ENCODE measurements at regions not wholly inside any gene's neighbourhood (a gene's known extent, or its start where the extent isn't known, plus 50 kb on each side); places are given as distances from the start of the nearest gene placed in this dataset.

- Mint-ChIP-seq H3K36me3 (ENCODE audit: low read depth) (no peaks in the 10 kb centered on the region), H3K27ac (no peak overlapping the region), H3K4me3 (no peak overlapping the region), H3K9me3 (peaks cover 13% of the 10 kb centered on the region), H3K4me1 (ENCODE audit: low read depth) (no peaks in the 10 kb centered on the region), H3K27me3 (no peaks in the 10 kb centered on the region)
Observed at GRCh38 chr3:162171970-162172369, 675.4 kb downstream of the OTOL1 start.

GRCh38 chr3:162175145-162175544 is 678.5 kb downstream of the OTOL1 start:
- Mint-ChIP-seq H3K36me3 (ENCODE audit: low read depth) (no peaks in the 10 kb centered on the region), H3K27ac (no peak overlapping the region), H3K4me3 (no peak overlapping the region), H3K9me3 (peaks cover 9% of the 10 kb centered on the region), H3K4me1 (ENCODE audit: low read depth) (no peaks in the 10 kb centered on the region), H3K27me3 (no peaks in the 10 kb centered on the region)

- Mint-ChIP-seq H3K27me3 (no peaks in the 10 kb centered on the region), H3K36me3 (ENCODE audit: low read depth) (no peaks in the 10 kb centered on the region), H3K4me1 (ENCODE audit: low read depth) (no peaks in the 10 kb centered on the region), H3K9me3 (peaks cover 9% of the 10 kb centered on the region), H3K4me3 (no peak overlapping the region), H3K27ac (no peak overlapping the region)
Observed at GRCh38 chr3:162175878-162176277, 679.3 kb downstream of the OTOL1 start.

GRCh38 chr3:162183440-162183839 is 686.8 kb downstream of the OTOL1 start:
- Mint-ChIP-seq H3K4me3 (no peak overlapping the region), H3K27me3 (no peaks in the 10 kb centered on the region), H3K4me1 (ENCODE audit: low read depth) (no peaks in the 10 kb centered on the region), H3K27ac (no peak overlapping the region), H3K9me3 (peaks cover 11% of the 10 kb centered on the region), H3K36me3 (ENCODE audit: low read depth) (no peaks in the 10 kb centered on the region)

- H3K4me1 Mint-ChIP-seq (ENCODE audit: low read depth) = no peaks in the 10 kb centered on the region
- H3K9me3 Mint-ChIP-seq = peaks cover 11% of the 10 kb centered on the region
- H3K4me3 Mint-ChIP-seq = no peak overlapping the region
- H3K27me3 Mint-ChIP-seq = no peaks in the 10 kb centered on the region
- H3K27ac Mint-ChIP-seq = no peak overlapping the region
- no peaks in the 10 kb centered on the region for H3K36me3 Mint-ChIP-seq (ENCODE audit: low read depth)
Observed at GRCh38 chr3:162192340-162193029, 695.9 kb downstream of the OTOL1 start.

GRCh38 chr3:162193148-162194095 is 696.8 kb downstream of the OTOL1 start:
- Mint-ChIP-seq H3K4me3 (no peak overlapping the region), H3K4me1 (ENCODE audit: low read depth) (no peaks in the 10 kb centered on the region), H3K9me3 (peaks cover 11% of the 10 kb centered on the region), H3K27ac (no peak overlapping the region), H3K27me3 (no peaks in the 10 kb centered on the region), H3K36me3 (ENCODE audit: low read depth) (no peaks in the 10 kb centered on the region)

- no peak overlapping the region for H3K4me3 Mint-ChIP-seq
- no peaks in the 10 kb centered on the region for H3K27me3 Mint-ChIP-seq
- peaks cover 4% of the 10 kb centered on the region for H3K9me3 Mint-ChIP-seq
- no peak overlapping the region for H3K27ac Mint-ChIP-seq
- H3K36me3 Mint-ChIP-seq (ENCODE audit: low read depth) = no peaks in the 10 kb centered on the region
- no peaks in the 10 kb centered on the region for H3K4me1 Mint-ChIP-seq (ENCODE audit: low read depth)
Observed at GRCh38 chr3:162195147-162195546, 698.5 kb downstream of the OTOL1 start.

GRCh38 chr3:162196964-162197363 is 700.4 kb downstream of the OTOL1 start:
- Mint-ChIP-seq H3K36me3 (ENCODE audit: low read depth) (no peaks in the 10 kb centered on the region), H3K27ac (no peak overlapping the region), H3K4me1 (ENCODE audit: low read depth) (no peaks in the 10 kb centered on the region), H3K9me3 (peaks cover 6% of the 10 kb centered on the region), H3K4me3 (no peak overlapping the region), H3K27me3 (no peaks in the 10 kb centered on the region)

GRCh38 chr3:162200836-162201235 is 704.2 kb downstream of the OTOL1 start:
- Mint-ChIP-seq H3K27ac (no peak overlapping the region), H3K36me3 (ENCODE audit: low read depth) (no peaks in the 10 kb centered on the region), H3K27me3 (no peaks in the 10 kb centered on the region), H3K4me3 (no peak overlapping the region), H3K4me1 (ENCODE audit: low read depth) (no peaks in the 10 kb centered on the region), H3K9me3 (peaks cover 6% of the 10 kb centered on the region)

GRCh38 chr3:162206648-162207047 is 710.0 kb downstream of the OTOL1 start:
- Mint-ChIP-seq H3K9me3 (no peaks in the 10 kb centered on the region), H3K36me3 (ENCODE audit: low read depth) (no peaks in the 10 kb centered on the region), H3K4me1 (ENCODE audit: low read depth) (no peaks in the 10 kb centered on the region), H3K27ac (no peak overlapping the region), H3K27me3 (no peaks in the 10 kb centered on the region), H3K4me3 (no peak overlapping the region)

GRCh38 chr3:162211470-162211869 is 714.9 kb downstream of the OTOL1 start:
- H3K27me3 Mint-ChIP-seq = no peaks in the 10 kb centered on the region
- no peaks in the 10 kb centered on the region for H3K9me3 Mint-ChIP-seq
- H3K27ac Mint-ChIP-seq = no peak overlapping the region
- H3K36me3 Mint-ChIP-seq (ENCODE audit: low read depth) = no peaks in the 10 kb centered on the region
- no peaks in the 10 kb centered on the region for H3K4me1 Mint-ChIP-seq (ENCODE audit: low read depth)
- no peak overlapping the region for H3K4me3 Mint-ChIP-seq

GRCh38 chr3:162213196-162213595 is 716.6 kb downstream of the OTOL1 start:
- no peaks in the 10 kb centered on the region for H3K9me3 Mint-ChIP-seq
- H3K36me3 Mint-ChIP-seq (ENCODE audit: low read depth) = no peaks in the 10 kb centered on the region
- no peak overlapping the region for H3K27ac Mint-ChIP-seq
- no peaks in the 10 kb centered on the region for H3K4me1 Mint-ChIP-seq (ENCODE audit: low read depth)
- no peak overlapping the region for H3K4me3 Mint-ChIP-seq
- no peaks in the 10 kb centered on the region for H3K27me3 Mint-ChIP-seq

GRCh38 chr3:162213956-162214355 is 717.3 kb downstream of the OTOL1 start:
- H3K36me3 Mint-ChIP-seq (ENCODE audit: low read depth) = no peaks in the 10 kb centered on the region
- H3K4me3 Mint-ChIP-seq = no peak overlapping the region
- no peaks in the 10 kb centered on the region for H3K9me3 Mint-ChIP-seq
- no peaks in the 10 kb centered on the region for H3K27me3 Mint-ChIP-seq
- no peak overlapping the region for H3K27ac Mint-ChIP-seq
- no peaks in the 10 kb centered on the region for H3K4me1 Mint-ChIP-seq (ENCODE audit: low read depth)

GRCh38 chr3:162217647-162218046 is 721.0 kb downstream of the OTOL1 start:
- no peak overlapping the region for H3K27ac Mint-ChIP-seq
- no peaks in the 10 kb centered on the region for H3K36me3 Mint-ChIP-seq (ENCODE audit: low read depth)
- no peaks in the 10 kb centered on the region for H3K4me1 Mint-ChIP-seq (ENCODE audit: low read depth)
- no peaks in the 10 kb centered on the region for H3K27me3 Mint-ChIP-seq
- no peak overlapping the region for H3K4me3 Mint-ChIP-seq
- H3K9me3 Mint-ChIP-seq = peaks cover 14% of the 10 kb centered on the region

- Mint-ChIP-seq H3K4me1 (ENCODE audit: low read depth) (no peaks in the 10 kb centered on the region), H3K4me3 (no peak overlapping the region)
Observed at GRCh38 chr3:162218479-162218878, 721.9 kb downstream of the OTOL1 start.

More at GRCh38 chr3:162218479-162218878, 721.9 kb downstream of the OTOL1 start:
- Mint-ChIP-seq H3K27me3 (no peaks in the 10 kb centered on the region), H3K27ac (no peak overlapping the region), H3K36me3 (ENCODE audit: low read depth) (no peaks in the 10 kb centered on the region), H3K9me3 (peaks cover 14% of the 10 kb centered on the region)
